NCI-H2107 treated with DMSO at 0.1 percent for 48 hours (cell line): ENCODE measurements at regions not wholly inside any gene's neighbourhood (a gene's known extent, or its start where the extent isn't known, plus 50 kb on each side); places are given as distances from the start of the nearest gene placed in this dataset.
"Not testable (repeated sequence)": the region's sequence is repeated elsewhere in the genome, so short reads cannot be mapped to it uniquely, and the experiment has no call there.

Experiments used
- DNase-seq: peaks from one replicate; lab custom pipeline; 2025; ENCODE audit not compliant: unreplicated experiment; lab: John Stamatoyannopoulos, UW

- DNase-seq = no peak
Measured at GRCh38 chr12:78490861-78491260, 373.7 kb upstream of the SYT1 start.

- no peak for DNase-seq
Measured at GRCh38 chr12:78494911-78495310, 369.7 kb upstream of the SYT1 start.

GRCh38 chr12:78501825-78502224, 362.7 kb upstream of the SYT1 start:
- DNase-seq = no peak

GRCh38 chr12:78519422-78519821, 345.2 kb upstream of the SYT1 start:
- no peak for DNase-seq

DNA sequence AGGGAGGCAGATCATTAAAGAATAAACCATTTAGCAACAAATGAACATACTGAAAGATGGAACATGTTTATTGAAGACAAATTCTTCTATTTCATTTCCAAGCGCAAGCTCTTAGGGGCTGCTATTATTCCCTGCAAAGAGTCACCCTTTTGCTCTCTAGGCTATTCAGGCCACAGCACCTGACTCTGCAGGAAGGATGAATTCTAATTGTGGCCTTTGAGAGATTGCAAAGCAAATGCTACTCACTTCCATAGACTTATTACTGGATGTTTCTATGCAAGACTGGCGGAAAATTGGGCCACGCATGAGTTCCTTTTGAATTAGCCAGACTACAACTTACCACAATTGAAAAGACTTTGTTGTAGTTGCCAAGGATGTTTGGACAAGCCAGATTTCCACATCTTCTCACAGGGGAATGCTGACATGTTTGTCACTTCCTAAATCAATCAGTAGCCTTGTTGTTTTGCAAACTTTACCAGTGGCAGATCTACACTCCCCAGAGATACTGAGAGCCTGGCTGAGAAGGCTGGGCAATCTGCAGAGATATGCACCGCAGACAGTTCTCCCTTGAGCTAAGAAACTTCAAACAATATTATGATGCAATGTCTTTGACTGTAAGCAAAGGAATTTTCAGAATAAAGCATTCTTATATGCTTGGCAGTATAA, 334.3 kb upstream of the SYT1 start:
- peak; percentile 31 for DNase-seq

- no peak for DNase-seq
Measured at GRCh38 chr12:78531831-78532458, 332.6 kb upstream of the SYT1 start.

- DNase-seq = no peak
Measured at GRCh38 chr12:78534311-78534710, 330.3 kb upstream of the SYT1 start.

- DNase-seq = no peak
Measured at GRCh38 chr12:78540606-78541336, 323.8 kb upstream of the SYT1 start.

GRCh38 chr12:78550831-78551230, 313.7 kb upstream of the SYT1 start:
- no peak for DNase-seq

DNA sequence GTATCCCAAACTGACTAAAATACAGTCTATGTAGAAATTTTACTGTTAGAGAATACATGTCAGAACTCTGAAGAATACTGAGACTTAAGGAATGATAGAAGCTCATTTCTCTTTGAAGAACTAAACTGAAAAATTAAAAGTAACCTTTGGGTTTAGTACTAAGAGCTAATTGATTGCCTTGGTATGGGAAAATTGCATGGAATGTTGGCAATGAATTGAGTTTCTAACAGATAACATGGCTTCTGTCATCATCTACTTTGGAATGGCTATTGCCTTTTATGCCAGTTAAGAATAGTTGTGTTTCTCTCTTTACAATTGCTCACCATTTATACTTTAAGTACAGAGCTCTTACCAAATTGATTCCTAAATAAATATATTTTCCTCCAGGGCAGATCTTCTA, 308.8 kb upstream of the SYT1 start:
- DNase-seq = no peak

DNA sequence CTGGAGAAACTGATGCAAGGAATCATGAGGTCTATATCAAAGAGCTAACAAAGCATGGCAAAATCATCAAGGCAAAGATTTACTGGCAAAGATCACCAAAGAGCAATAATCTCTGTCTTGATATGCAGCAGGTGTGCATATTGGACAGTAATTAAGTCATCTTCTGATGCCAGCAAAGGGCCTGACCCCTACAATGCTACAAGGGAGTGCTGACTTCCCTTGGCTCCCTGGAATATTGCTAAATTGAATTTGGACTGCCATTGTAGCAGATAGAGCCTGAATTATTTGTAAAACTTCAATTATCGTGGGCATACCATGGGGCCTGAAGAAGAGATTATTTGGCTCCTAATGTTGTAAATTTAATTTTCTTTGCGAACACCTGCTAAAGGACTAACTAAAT, 307.9 kb upstream of the SYT1 start:
- no peak for DNase-seq

DNA sequence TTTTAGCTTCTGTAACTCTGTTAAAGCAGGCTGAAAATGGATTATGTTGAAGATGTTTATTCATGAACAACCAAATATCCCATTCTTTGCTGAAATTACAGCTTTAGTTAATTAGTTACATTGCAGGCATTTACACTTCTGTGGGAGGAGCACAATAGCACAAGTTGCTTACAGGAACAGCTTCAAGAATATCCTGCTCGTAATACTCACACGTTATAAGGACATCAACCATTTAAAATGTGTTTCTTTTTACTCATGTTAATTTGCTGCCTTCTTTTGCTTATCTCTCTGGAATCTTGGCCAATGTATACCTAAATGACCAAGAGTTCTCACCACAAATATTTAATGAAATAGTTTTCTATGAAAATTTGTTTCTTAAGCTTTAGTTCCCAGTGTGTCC, 305.2 kb upstream of the SYT1 start:
- no peak for DNase-seq

DNA sequence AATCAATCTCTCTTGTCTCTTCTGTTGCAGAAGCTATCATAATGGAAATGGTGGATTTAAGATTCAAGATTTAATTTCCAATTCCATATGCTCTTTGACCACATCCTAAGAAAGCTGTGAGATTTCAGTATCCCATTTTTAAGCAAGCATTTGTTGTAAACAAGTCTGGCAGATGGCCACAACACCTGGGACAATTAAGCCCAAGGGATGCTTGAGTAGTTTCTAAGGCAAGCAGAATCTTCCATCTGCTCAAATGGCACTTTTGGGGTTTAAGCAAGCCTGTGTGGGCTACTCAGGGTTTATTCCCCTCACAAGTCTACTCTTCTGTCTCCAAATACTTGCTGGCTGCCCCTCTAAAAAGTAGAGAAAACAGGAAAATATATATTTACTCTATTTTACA, 304.7 kb upstream of the SYT1 start:
- DNase-seq = no peak

- no peak for DNase-seq
Measured at GRCh38 chr12:78560633-78561032, 303.9 kb upstream of the SYT1 start.

- peak; percentile 41 for DNase-seq
Measured at GRCh38 chr12:78562368-78563205, 302.0 kb upstream of the SYT1 start.

GRCh38 chr12:78563826-78564225, 300.7 kb upstream of the SYT1 start:
- DNase-seq = no peak

- DNase-seq = no peak
Measured at GRCh38 chr12:78566456-78566855, 298.1 kb upstream of the SYT1 start.

GRCh38 chr12:78568321-78569020, 296.1 kb upstream of the SYT1 start:
- DNase-seq = no peak

DNA sequence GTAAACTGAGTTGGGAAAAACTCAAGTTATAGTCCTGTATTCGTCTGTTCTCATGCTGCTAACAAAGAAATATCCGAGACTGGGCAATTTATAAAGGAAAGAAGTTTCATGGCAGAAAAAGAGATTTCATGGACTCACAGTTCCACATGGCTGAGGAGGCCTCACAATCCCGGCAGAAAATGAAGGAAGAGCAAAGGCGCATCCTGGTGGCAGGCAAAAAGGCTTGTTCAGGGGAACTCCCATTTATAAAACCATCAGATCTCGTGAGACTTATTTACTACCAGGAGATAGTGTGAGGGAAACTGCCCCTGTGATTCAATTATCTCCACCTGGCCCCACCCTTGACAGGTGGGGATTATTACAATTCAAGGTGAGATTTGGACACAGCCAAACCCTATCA, 292.6 kb upstream of the SYT1 start:
- DNase-seq = no peak

DNA sequence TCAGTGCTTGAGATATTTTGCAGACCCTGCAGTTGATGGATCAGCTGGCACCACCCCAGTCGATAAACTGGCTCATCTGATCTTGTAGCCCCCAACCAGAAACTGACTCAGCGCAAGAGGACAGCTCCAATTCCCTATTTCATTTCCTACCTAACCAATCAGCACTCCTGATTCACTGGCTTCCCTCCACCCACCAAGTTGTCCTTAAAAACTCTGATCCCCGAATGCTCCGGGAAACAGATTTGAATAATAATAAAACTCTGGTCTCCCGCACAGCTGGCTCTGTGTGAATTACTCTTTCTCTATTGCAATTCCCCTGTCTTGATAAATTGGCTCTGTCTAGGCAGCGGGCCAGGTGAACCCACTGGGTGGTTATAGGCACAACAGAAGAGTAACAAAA, 289.4 kb upstream of the SYT1 start:
- DNase-seq = not testable (repeated sequence)

DNA sequence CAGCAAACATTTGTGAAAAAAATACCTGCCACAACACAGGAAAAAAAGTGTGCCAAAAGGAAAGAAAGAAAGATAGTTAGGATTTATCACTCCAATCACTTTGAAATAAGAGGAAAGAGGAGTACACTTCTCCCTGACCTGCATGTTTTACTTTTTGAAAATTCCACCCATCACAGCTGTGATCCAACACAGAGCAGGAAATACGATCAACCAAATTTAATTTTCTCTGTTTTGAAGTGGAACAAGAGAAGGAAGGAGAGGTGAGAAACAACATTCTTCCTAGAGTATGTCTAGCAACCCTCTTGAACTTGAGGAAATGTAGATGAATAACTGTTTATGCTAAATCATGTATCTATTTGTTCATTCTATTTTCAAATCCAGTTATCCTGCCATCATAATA, 284.7 kb upstream of the SYT1 start:
- no peak for DNase-seq
